ENCODE measurements at regions not wholly inside any gene's neighbourhood (a gene's known extent, or its start where the extent isn't known, plus 50 kb on each side); places are given as distances from the start of the nearest gene placed in this dataset.
A peak's percentile ranks its signal among the peaks of the same experiment; 100 is the strongest.

DNA sequence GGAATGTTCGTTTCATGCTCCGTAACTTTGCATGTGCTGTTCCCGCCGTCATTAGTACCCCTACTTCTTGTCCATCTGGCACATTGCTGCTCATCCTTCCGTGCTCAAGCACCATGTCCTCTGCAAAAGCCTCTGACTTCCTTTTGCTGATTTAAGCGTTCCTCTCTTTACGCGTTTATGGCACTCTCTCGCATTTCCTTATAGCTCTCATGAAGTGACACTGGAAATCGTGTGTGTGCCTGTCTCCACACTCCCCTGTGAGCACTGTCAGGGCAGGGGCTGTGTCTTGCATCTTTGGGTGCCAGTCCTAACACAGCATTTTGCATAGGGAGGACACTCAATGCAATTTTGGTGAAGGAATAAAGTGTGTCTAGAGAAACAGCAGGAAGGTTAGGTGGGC, 210.6 kb upstream of the FAT1 start:
- DNase-seq: no peak

DNA sequence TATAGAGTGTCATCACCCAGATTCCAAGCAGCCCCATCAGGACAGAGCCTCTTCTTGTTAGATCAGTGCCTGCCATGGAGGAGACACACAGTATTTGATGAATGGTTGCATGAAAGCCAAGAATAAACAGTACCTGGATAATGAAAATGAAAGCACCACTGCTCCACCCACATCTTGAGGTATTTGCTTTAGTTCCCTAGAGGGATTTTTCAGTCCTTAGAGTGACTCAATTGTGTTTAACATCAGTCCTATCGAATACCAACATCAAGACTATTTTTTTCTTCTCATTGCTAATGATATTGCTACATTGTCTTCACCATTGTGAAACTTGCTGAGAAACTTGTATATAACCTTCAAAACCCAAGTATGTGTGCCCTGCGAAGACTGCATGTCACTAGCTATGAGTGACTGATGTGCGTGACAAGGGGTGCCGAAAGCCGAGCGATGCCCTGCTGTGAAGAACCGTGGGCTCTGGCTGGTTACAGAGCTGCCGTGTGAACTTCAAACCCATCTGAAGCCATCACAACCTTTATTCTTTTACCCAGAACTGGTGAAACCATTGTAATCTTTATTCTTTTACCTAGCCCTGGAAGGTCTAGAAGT, 211.3 kb upstream of the FAT1 start:
- no peak for DNase-seq

DNA sequence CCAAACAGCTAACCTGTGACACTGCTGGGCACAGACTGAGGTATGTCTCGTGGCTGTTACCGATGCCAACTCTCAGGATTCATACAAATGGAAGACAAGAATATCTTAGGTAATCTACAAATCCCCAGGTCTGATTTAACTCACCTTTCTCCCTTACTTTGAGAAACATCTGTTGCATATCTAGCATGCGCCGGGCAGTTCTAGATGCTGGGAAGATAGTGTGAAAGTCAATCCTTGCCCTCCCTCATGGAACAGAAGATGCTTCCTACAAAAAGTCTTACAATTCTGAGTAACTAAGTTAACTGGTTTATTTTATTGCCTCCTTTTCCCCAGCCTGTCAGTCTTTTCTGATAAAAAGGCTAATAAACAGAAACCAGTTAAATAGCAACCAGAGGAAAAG, 212.2 kb upstream of the FAT1 start:
- no peak for DNase-seq

GRCh38 chr4:186936496-186937375, 213.1 kb upstream of the FAT1 start:
- DNase-seq: peak; percentile 53

GRCh38 chr4:186939226-186939625, 215.6 kb upstream of the FAT1 start:
- no peak for DNase-seq

DNA sequence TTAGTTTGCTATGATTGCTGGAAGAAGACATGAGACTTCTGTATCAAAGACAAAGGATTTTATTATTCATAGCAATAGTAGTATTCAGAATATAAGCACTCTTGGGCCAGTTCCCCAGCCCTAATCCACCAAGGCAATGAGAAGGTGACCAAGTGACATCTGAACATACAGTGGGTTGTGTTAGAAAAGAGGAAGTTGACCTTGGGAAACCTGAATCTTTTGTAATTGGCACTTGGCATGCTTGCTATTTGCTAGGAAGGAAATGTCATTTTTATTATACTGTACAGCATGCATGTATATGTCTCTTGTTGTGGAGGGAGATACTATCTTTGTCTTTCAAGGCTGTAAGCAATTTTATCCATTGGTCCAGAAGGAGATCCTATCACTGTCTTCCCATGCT, 216.1 kb upstream of the FAT1 start:
- no peak for DNase-seq

DNA sequence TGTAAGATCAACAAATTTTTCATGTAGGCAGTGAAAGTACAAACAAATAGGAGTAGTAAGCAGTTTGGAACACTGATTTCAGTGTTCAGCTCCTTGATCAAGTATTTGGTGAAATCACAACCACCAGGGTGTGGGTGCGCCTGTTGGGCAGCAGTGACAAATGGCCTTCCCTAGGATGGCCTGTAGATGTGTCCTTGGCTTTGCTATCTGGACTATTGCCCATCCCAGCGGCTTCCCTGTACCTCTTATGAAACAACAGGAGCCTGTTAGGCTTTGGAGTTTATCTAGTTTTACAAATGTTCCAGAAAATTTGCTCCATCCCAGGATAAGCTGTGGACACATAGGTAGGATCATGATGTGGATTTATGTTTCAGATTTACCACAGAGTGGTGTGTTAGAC, 216.8 kb upstream of the FAT1 start:
- DNase-seq: no peak

DNA sequence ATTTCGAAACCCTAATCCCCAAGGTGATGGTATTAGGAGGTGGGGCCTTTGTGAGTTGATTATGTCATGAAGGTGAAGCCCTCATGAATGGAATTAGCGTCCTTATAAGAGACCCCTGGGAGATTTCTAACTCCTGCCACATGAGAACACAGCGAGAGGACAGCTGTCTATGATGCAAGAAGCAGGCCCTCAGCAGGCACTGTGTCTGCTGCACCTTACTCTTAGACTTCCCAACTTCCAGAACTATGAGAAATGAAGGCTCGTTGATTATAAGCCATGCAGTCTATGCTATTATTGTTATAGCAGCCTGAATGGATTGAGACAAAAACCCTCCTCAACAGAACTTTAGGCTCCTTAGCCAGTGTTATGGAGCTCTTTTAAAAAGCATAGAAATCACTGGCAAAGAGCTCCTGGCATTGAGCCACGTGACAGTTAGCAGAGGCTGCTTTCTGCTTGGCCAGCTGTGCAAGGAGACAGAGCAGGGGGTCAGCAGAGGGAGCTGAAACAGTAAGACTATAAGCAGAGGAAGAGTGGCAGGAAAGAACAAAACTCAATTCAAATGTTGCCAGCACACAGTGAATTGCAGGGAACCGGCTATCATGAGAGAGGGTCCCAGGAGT, 219.2 kb upstream of the FAT1 start:
- peak; percentile 86 for DNase-seq

DNA sequence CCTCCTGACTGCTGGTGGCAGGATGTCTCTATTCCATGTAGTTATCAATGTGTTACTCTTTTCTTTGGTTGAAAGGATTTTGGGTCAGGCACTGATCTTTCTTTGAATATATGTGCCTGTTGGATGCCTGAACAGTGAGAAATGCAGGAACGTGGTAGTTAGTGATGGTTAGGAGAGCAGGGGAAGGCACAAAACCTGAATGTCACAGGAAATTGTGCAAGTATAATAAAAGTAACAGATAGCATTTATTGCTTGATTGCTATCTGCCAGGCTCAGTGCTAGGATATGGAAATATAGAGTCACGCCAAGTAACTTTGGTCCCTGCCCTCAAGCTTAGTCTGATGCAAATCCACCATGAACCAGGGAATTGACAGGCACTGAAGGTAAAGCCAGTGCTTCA, 219.8 kb upstream of the FAT1 start:
- DNase-seq: no peak

GRCh38 chr4:186946136-186946535, 222.5 kb upstream of the FAT1 start:
- DNase-seq: no peak

DNA sequence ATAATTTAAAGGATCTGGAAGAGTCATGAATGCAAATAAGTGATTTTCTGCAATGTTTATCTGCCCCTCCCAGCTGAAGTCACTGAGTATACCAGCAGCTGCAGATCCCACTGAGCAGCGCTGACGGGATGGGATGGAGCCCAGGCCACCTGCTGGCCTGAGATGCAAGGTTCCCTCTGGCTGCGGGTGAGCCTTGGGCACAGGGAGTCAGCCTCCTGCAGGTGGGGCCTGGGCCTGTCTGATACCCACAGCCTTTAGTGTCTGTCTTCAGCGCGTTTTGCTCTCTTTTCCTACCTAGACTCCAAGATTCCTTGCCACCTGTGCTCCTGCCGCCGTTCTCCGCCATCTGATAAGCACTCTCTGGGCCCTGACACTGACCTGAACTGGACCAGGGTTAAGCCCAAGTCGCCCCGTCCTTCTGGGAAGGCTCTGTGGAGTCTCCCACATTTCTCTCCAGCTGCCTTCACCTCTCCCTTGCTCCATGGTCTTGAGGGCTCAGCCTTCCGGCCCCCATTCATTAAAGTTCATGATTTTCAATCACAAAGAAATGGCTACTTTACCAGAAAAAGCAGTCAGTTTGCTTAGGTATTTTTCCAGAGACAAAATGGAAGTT, 223.1 kb upstream of the FAT1 start:
- no peak for DNase-seq

DNA sequence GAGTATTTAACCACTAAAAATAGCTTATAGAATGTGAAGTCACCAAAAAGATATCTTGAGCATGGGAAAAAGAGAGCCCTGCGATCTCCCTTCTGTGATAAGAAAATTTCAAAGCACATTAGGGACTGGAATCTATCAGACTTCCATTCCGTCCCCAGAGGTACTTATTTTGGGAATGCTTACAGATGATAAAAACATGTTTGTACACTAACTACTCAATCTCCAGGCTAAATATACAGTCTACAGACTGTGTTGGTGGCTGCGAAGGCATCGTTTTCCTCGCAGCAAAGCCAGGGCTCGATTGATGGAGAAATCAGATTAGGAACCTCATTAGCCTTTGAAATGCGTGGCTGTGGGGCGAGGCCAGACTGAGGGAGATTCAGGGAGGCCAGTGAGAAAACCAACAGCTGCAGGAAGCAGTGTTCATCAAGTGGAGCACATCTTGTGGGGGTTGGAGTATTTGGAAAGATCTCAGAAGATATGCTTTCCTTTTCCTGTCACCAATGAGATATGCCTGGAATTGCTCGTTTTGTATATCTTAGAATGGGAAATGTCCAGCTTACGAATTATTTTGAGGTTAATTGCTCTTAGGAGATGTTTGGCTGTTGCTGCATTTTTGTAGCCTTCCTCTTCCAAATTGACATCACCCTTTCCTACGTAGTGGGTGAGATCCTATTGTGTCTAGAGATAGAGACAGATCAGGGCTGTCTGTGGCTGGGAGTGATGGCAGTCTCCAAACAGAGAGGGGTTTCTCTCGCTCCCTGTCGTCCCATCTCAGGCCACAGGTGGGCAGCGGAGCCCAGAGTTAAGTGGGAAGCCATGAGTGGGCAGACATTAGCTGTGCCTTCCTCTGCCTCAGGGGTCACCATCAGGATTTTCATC, 224.9 kb upstream of the FAT1 start:
- DNase-seq: no peak

- no peak for DNase-seq
These were observed 226.2 kb upstream of the FAT1 start for GRCh38 chr4:186949847-186950246.

DNA sequence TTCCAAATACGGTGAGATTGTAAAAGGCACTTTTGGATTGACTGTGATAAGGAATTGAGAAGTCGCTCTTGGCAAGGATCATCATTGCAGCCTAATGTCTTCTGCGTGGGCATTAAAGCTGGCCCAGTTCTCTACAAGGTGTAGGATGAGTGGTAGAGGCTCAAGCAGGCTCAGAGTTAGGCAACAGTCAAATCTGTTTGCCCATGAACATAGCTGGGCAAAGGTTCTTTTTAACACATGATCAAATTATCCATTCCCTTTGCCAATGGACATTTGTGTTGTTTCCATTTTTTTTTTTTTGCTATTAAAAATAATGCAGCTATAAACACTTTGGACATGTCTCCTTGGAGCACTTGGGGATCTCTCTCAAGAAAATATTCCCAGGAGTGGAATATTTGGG, 229.1 kb upstream of the FAT1 start:
- no peak for DNase-seq

- DNase-seq: no peak
These were observed 230.1 kb upstream of the FAT1 start for GRCh38 chr4:186953599-186954260.

DNA sequence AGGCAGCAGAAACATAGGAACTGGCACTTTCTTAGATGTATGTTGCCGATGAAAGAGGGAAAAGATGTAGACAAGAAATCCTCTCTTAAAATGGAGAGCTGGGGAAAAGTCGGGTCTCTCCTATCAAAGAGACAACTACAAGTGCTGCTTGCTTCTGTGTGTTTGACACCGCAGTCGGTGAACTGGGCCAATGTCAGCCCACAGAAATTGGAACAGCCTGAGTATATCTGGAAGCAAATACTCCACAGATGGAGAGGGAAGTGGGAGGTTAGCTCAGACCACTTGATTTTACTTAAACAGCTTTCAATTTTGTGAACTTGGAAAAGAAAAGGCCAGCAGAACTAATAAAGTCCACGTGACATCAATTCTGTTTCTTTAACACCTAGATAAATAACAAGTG, 230.9 kb upstream of the FAT1 start:
- peak; percentile 45 for DNase-seq

DNA sequence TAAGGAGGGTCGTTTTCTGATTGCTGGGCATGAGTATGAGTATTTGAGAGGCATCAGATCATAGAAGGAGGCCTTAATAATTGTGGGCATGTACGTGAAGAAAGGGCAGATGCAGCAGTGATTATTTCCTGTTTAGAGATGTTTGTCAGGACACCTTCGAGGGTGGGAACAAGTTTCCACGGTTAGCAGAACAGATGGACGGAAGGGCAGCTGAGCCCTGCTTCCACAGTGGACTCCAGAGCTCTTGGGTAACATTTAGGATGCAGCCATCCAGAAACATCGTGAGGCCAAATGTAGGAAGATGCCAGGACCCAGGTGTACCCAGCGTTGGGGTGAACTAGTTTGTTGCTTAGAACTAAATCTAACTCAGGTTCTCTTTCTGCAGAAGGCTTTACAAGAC, 231.3 kb upstream of the FAT1 start:
- DNase-seq: no peak

DNA sequence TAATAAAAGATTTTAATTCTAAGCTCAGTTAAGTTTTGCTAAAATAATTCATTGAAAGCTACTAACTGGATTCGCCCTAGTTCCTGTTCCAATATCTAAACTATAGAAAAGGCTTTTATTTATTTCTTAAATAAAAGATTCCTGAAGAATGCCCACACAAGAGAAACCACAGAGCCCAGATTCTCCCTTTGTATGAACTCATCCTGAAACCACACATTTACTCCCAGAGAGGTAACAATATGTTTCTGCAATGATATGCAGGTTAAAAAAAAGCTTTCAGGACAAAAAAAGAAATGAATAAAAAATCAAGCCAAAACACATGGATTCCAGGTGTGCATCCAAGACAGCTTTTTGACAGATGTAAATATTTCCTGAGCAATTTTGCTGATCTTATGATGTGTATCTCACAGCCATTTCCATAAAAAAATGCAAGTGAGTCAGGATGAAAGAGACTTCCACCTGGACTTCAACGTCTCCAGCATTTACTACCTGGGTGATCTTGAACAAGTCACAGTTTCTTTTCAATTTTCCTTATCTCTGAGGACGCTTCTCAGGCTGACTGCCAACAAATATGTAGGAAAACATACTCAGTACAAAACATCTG, 234.4 kb upstream of the FAT1 start:
- no peak for DNase-seq

GRCh38 chr4:186958726-186959350, 235.2 kb upstream of the FAT1 start:
- no peak for DNase-seq

Data from muscle of arm (tissue), 1 donor.